ENCODE measurements at regions not wholly inside any gene's neighbourhood (a gene's known extent, or its start where the extent isn't known, plus 50 kb on each side); places are given as distances from the start of the nearest gene placed in this dataset.

- peak; percentile 83 for DNase-seq (ENCODE audit: extremely low read depth, low read depth, low spot score)
Observed at GRCh38 chr4:11748164-11748872, 319.6 kb upstream of the HS3ST1 start.

GRCh38 chr4:11746734-11747133, 318.0 kb upstream of the HS3ST1 start:
- no peak for DNase-seq (ENCODE audit: extremely low read depth, low read depth, low spot score)

- DNase-seq (ENCODE audit: extremely low read depth, low read depth, low spot score): no peak
Observed at GRCh38 chr4:11743976-11744375, 315.3 kb upstream of the HS3ST1 start.

GRCh38 chr4:11743236-11743635, 314.5 kb upstream of the HS3ST1 start:
- no peak for DNase-seq (ENCODE audit: extremely low read depth, low read depth, low spot score)

GRCh38 chr4:11741190-11741652, 312.5 kb upstream of the HS3ST1 start:
- no peak for DNase-seq (ENCODE audit: extremely low read depth, low read depth, low spot score)

GRCh38 chr4:11739992-11740391, 311.3 kb upstream of the HS3ST1 start:
- DNase-seq (ENCODE audit: extremely low read depth, low read depth, low spot score): no peak

GRCh38 chr4:11736978-11737377, 308.3 kb upstream of the HS3ST1 start:
- DNase-seq (ENCODE audit: extremely low read depth, low read depth, low spot score): no peak

- DNase-seq (ENCODE audit: extremely low read depth, low read depth, low spot score): no peak
Observed at GRCh38 chr4:11735651-11736050, 307.0 kb upstream of the HS3ST1 start.

- no peak for DNase-seq (ENCODE audit: extremely low read depth, low read depth, low spot score)
Observed at GRCh38 chr4:11732155-11732554, 303.5 kb upstream of the HS3ST1 start.

GRCh38 chr4:11730545-11730944, 301.9 kb upstream of the HS3ST1 start:
- no peak for DNase-seq (ENCODE audit: extremely low read depth, low read depth, low spot score)

- DNase-seq (ENCODE audit: extremely low read depth, low read depth, low spot score): no peak
Observed at GRCh38 chr4:11729548-11729947, 300.9 kb upstream of the HS3ST1 start.

GRCh38 chr4:11727903-11728564, 299.3 kb upstream of the HS3ST1 start:
- no peak for DNase-seq (ENCODE audit: extremely low read depth, low read depth, low spot score)

GRCh38 chr4:11724731-11725130, 296.0 kb upstream of the HS3ST1 start:
- no peak for DNase-seq (ENCODE audit: extremely low read depth, low read depth, low spot score)

GRCh38 chr4:11722223-11722622, 293.5 kb upstream of the HS3ST1 start:
- no peak for DNase-seq (ENCODE audit: extremely low read depth, low read depth, low spot score)

- no peak for DNase-seq (ENCODE audit: extremely low read depth, low read depth, low spot score)
Observed at GRCh38 chr4:11720292-11720691, 291.6 kb upstream of the HS3ST1 start.

- DNase-seq (ENCODE audit: extremely low read depth, low read depth, low spot score): no peak
Observed at GRCh38 chr4:11719879-11720278, 291.2 kb upstream of the HS3ST1 start.

GRCh38 chr4:11715753-11716521, 287.2 kb upstream of the HS3ST1 start:
- DNase-seq (ENCODE audit: extremely low read depth, low read depth, low spot score): no peak

GRCh38 chr4:11710453-11711093, 281.9 kb upstream of the HS3ST1 start:
- no peak for DNase-seq (ENCODE audit: extremely low read depth, low read depth, low spot score)

- no peak for DNase-seq (ENCODE audit: extremely low read depth, low read depth, low spot score)
Observed at GRCh38 chr4:11704186-11704830, 275.6 kb upstream of the HS3ST1 start.

- DNase-seq (ENCODE audit: extremely low read depth, low read depth, low spot score): no peak
Observed at GRCh38 chr4:11702886-11703557, 274.3 kb upstream of the HS3ST1 start.
